ENCODE measurements at regions not wholly inside any gene's neighbourhood (a gene's known extent, or its start where the extent isn't known, plus 50 kb on each side); places are given as distances from the start of the nearest gene placed in this dataset.

DNA sequence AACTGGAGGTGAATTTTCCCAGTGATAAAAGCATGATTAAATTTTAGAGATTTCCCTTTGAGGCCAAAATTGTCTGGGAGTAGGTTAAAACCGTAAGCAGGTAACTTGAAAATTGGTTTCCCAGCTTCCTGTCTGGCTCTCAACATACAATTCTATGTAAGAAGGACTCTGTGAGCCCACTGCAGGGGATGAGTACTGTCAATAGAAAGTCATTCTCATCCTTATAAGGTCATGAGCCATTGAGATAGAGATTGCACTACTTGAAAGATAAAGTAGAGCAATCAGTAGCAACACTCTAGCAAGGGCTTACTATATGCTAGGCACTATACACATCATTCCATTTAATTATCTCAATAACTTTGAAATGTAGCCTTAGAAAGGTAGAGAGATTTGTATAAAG is 225.6 kb upstream of the HMGA2 start:
- DNase-seq, result no peak

DNA sequence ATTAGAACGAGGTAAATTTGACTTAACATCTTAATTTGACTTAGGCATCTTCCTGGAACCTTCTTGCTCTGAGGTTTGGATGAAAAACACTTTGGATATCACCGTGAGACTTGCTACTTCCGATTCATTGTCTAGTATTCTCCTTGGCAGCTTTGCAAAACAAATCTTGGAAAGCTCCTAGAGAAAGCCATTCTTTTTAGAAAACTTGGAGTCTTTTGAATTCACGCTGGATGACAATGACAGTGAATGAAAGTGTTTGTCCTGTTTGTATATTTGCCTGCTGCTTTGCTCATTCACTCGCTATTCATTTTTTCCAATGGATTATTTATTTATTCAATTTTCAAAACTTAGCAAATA is 222.1 kb upstream of the HMGA2 start:
- no peak for DNase-seq

DNA sequence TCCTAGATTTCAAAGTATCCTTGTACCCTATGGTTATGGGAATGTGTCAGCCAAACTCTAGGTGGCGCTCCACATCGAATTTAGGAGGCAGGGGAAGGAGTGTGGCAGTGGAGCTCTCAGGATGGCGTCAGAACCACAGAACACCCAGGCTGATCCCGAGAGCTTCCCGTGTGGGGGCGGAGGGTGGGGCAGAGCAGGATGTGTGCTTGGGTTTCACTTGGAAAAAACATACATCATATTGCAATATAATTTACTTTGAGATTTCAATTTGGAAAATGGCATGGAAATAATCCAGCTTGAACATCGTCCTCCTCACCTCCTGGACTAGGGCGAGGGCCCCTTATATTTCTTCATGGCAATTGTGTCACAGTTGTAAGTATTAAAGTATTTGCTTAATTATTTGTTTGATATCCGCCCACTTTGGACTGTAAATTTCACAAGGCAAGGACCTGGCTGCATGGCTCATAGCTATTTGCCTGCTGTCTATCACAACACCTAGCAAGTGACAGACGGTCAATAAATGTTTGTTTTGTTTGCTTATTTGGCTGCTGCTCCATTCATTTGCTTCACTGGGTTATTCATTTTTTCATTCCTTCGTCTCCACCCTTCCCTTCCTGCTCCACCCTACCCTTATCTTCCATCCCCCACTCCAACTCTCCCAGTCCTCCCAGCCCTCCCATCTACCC is 221.5 kb upstream of the HMGA2 start:
- DNase-seq, result peak; percentile 42

DNA sequence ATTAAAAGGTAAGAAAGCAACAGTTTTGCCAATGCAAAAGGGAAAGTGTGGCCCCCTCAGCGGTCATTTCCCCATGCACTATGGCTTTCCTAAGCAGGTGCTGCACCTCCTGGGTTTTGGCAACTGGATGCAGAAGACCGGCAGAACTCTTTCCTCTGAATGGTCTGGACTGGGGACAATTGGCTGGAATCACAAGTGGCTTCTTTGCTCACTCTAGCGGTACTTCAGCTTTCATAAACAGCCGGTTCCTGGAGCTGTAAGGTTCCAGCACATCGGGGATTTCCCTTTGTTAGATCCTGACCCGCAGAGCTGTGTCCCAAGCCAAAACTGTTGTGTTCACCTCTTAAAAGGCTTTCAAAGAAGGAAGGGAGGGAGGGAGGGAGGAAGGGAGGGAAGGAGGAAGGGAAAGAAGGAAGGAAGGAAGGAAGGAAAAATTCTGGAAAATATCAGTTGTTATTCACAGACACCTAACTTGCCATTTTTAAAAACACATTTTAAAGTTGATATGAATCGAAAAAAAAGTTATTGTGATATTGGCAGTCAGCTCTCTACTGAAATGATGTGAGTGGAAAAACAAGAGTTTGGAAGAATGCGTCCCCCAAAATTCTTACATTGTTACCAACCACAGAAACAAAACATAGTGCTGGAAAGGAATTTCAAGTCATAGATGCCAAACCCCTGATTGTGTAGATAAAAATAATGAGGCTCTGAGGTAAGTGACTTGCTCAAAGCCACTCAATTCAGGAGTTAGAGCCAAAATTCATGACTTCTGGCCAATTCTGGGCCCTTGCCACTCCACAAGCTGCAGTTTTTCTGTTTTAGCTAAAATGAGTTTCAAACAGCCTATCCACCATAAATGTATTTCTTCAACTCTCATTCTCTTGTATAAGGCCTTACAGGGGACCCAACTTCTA is 220.6 kb upstream of the HMGA2 start:
- DNase-seq, result no peak

DNA sequence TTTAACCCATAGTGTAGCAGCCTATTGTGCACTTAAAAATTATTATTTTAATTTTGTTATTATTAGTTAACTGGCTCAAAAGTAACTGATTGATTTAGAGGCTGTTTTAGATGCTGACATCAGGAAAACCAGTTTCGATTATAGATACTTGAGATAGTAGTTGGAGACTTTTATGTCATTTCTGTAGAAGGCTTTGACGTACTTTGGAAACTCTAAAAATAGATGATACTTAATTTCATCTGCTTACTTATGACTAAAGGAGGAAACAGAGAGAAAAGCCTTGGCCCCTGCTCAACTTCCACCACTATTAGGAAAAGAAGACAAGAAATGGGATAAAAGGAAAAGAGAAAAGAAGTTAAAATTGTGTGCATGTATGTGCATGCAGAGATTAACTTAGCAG is 219.3 kb upstream of the HMGA2 start:
- no peak for DNase-seq

DNA sequence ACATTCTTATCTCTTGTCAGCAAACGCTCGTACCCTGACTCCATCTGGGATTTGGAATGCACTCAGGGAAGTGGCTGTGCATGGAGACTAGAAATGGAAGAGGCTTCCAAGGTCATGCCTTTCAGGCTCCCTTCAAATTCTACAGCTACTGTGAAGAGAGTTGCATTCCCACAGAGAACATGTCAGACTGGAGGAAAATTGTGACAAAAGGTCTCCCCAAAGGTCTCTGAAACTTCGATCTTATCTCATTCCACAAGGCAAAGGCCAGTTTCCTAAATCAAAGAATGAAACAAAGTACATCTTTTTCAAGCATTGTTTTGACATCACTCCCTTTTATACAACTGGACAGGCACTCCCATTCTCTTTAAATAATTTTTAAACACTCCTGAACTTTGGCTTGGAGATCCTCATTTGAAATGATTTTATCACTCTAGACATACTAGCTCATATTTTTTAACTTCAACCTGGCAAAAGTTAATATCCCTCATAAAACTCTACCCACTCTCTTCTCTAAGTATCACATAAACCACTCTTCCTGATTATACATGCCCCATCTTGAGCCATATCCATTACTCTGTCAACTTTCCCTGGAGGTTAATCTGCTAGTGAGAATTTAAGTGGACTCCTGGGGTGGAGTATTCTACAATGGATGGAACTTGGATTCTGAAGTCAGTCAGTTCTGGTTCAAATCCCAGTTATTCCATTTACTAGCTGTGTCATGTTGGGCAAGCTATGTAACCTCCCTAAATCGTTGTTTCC is 218.1 kb upstream of the HMGA2 start:
- DNase-seq, result no peak

DNA sequence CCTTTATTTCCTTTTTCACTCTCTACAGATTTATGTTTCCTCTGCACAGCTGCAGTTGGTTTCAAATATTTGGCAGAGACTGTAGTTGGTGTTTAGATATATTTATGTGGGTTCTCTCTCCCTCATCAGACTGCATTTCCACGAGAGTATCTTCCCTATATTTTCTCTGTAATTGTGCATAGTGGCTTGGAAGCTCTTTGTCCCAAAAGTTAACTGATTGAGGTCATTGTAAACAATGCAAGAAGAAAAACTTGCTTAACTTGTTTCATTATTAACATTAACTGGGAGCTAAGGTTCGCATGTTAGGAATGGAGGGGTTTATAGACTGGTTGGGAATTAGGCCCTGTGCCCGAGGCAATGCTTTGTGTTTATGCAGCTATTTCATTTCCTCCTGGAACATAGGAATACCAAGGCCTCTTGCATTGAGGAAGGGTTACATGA is 216.9 kb upstream of the HMGA2 start:
- no peak for DNase-seq

DNA sequence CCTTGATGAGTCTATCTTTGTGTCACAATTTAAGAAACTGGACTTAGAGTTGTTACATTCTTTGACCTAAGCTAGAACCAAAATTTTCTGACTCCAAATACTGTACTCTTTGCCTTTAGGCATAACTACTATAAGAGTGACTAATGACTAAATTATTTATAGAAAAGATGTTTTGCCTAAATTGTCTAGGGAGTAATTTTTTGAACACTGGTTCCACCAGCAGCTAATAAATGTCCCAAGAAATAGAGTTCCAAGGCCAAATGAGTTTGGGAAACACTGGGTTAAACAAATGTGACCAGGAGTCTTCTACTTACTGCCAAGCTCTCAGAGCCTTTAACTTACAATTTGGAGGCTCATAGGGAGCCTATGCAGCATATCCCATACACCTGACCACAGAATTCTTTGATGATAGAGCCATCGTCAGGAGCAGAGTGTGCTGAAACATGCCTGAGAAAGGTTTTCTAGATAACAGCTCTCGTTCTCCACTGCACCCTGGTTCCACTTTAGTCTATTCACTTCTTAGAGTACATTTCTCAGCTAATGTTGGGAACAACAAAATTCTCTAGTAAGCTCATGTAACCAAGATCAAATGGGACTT is 215.9 kb upstream of the HMGA2 start:
- no peak for DNase-seq

DNA sequence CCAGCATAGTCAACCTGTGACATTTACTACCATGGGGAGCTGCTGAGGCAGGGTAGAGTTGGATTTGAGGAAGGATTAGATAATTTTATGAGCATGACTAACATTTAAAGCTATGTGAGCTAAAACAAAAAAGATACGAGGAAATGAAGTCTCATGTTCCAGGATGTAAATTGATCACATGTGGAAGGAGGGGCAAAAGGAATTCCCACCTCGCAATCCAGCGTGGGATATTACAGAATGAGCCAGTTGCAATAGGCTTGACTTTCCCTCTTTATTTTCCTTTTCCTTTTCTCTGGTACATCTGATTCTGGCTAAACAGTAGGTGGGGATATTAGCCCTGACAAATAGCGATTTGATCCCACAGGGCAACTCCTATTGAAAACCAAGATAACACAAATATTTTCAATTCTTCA is 214.9 kb upstream of the HMGA2 start:
- no peak for DNase-seq

DNA sequence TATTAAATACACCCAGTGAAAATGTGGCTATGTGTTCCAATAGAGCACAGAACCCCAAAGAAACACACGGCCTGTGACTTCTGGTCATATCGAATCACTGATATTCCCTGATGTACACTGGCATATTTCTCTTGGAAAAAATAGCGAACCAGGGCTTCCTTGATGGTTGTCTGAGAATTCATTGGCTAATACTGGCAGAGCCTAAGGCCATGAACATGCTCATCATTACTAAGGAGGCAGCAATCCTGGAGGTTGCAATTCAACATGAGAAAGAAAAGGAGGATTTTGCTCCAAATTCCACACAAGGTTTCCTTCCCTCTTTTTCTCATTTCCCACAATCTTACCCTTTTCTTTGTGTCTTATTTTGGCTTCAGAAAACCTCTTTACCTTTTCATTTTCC is 212.9 kb upstream of the HMGA2 start:
- no peak for DNase-seq

DNA sequence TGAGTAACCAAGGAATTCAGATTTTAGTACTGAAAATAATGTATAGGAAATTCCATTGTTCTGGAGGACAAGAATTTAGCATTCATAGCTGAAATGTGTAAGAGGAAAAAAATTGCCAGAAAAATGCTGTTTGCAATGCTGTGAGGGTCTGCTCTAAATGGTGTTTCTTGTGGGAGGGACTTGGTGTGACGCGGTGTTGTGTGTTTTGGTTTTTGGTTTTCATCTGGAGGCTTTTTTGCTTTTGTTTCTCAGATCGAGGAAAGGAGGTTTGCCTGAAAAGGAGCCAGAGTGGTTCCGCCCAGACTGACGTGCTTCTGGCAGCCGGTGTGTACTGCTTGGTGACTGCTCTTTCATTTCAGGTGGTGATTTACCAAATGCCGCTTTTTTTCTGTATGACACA is 211.8 kb upstream of the HMGA2 start:
- DNase-seq, result no peak

DNA sequence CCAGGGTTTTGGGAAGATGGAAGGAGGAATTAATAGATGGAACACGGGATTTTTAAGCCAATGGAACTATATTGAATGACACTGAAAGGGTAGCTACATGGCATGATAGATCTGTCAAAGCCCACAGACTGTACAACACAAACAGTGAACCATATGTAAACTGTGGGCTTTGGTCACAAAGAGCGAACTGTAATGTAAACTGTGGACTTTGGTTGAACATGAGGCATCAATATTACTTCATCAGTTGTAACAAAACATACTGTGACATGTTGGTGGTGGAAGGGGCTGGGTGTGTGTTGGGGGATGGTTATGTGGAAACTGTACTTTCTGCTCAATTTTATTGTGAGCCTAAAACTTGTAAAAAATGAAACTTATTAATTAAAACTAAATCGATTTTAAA is 210.6 kb upstream of the HMGA2 start:
- no peak for DNase-seq

DNA sequence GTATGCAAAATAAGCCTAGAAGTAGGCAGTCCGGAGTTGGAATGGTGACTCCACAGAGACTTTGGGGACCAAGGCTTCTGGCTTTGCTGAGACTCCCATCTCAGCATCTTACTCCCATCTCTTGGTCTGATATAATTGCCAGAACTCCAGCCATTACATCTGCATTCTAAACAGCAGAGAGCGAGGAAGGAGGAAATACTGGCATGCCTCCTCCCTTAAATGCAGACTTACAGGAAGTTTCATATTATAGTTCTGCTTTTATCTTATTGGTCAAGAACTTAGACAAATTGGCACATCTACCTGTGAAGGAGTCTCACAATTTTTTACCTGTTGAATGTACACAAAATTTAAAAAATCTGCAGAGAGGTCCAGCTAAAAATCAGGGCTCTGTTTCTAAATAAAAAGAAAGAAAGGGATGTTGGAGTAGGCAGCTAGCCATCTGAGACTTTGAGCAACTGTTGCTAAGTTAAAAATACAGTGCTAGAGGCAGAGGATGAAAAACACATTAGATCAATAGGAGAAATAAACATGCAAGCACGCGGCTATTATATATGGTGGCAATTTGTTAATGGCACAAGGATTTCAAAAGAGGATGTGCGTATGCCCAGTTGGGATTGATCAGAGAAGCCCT is 209.9 kb upstream of the HMGA2 start:
- no peak for DNase-seq

DNA sequence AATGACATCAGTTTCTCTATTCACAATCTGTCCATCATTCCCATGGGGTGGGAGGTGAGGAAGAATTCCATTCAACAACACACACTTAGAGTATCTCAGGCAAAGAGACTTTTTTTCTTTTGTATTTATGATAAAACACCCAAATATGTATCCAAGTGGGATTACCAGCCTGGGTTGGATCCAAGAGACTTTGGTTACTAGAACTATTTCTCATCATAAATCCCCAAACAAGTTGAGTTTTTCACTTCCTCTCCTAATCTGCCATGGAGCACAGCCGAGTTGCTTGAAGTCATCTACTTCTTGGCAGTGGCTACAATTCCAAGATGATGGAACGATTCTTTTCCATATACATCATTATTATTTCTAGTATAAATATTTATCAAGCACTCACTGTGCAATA is 209.2 kb upstream of the HMGA2 start:
- DNase-seq, result no peak

DNA sequence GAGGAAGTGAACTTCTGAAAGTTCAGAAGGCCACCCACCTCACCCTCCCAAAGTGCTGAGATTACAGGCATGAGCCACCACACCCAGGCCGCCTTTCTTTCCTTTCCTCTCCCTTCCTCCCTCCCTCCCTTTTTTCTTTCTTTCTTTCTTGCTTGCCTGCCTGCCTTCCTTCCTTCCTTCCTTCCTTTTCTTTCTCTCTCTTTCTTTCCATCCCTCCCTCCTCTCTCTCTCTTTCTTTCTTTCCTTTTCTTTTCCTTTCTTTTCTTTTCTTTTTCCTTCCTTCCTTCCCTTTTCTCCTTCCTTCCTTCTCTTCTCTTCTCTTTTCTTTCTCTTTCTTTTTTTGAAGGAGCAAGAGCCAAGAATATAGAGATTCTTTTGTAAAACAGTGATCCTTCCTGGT is 208.3 kb upstream of the HMGA2 start:
- DNase-seq, result no peak

DNA sequence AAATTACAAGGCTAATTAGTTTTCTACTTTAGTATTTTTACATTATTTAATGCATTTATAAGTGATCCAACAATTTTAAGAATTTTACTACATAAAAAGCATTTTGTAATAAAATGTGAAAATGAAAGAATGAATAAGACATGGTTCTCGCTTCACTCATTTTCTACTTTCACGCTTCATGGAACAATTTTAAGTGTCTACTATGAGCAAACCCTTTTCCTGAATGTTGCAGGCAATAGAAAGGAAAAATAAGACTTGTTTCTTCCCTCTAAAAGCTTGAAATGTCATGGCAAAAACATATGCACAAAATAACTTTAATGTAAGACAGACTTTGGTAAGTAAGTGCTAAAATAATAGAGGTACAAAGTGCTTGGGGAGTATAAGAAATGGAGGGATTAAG is 205.7 kb upstream of the HMGA2 start:
- no peak for DNase-seq

DNA sequence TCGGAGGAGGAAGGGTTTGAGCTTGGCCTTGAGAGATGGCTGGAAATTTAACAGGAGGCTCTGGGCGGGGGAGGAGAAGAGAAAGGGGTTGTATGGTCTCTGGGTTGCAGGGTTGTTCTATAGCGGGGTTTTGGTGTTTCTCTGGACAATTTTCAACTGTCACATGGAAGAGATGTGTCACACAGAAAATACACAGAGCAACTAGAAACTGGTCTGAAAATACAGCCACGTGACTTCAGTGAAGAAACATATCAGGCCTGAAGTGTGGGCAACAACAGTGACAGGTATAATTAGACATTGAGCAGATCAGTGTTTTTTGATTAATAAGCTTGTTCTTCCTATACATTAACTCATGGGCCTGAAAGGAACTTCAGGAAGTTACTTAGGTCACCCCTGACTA is 205.3 kb upstream of the HMGA2 start:
- DNase-seq, result no peak

DNA sequence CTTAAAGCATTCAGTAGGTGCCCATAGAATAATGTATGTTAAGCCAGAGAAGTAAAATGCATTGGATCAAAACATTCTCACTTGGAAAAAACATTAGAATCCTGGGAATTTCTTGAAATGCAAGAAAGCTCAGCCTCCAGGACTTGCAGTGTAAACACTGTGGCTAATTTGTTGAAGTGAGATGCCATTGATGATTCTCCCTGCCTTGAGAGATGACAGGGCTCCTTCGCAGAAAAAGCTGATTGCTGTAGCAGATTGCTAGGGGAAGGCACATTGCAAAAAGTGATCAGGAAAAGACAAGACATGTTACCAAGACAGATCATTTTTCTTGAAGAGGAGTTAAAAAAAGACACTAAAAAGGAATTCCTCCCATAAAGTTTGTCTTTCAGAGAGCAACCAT is 204.2 kb upstream of the HMGA2 start:
- no peak for DNase-seq

DNA sequence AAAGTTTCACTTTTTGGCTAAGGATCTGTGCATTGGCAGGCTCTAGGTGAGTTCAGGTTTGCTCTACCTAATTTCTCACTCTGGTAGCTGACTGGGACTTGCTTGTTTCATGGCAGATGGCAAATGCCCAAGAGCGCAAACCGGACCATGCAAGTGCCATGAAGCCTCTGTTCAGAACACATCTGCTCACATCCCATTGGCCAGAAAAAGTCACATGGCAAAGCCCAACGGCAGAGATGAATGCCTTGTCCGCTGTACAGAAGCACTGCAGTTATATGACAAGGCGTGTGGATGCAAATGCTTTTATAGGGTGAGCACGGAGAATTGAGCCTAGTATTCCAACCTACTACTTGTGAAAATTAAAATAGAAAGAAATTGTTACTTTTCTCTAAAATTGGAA is 202.2 kb upstream of the HMGA2 start:
- DNase-seq, result no peak

DNA sequence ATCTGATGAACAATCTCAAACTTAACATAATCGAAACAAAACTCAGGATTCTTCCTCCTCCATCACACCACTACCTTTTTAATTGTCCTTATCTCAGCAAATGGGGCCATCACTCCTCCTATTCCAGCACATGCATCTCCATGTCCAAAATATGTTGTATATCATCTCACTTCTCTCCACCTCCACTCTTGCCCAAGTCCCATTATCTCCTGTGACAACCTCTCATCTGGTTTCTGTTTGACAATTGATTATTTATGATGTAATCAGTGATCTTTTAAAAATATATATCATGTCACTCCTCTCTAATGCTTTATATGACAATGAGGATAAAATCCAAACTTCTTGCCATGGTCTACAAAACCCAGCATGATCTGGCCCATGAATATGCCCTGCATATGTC is 200.8 kb upstream of the HMGA2 start:
- DNase-seq, result no peak

DNA sequence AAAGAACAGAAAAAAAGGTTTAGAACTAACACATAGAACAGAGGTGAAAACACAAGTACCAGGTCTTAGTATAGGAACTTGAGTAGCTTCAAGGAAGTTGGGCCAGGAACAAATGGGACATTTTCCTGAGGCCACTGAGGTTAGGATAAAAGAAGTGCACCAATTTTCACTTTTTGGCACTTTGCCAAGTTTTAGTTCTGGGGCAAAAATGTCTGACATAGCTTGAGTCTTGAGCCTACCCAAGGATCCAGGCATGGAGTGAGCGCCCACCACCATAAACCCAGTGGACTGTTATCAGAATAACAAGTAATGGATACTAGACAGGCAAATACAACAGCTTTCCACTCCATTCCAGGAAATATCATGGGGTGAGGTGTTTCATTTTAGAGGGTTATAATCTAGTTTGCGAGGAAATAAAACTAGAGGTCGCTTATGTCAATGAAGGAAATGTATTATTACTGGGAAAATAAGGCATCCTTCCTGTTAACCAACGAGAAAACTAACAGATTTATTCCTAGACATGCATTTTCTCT is 199.7 kb upstream of the HMGA2 start:
- no peak for DNase-seq

DNA sequence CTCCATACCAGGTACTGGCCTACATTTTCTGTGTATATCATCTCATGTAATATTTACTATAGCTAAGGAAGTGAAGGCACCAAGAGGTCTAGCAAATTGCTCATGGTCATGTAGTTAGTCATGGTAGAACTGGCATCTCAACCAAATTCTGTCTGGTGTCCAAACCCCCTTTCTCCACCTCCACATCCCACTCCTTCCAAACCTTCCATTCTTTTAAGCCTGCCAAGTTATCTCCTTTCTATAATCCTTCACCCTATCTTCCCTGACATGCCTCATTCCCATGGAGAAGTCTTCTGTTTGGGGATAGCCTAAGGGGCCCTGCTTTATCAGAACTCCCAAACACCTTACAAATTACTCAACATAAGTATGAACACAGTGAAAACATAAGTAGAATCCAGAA is 196.2 kb upstream of the HMGA2 start:
- no peak for DNase-seq

DNA sequence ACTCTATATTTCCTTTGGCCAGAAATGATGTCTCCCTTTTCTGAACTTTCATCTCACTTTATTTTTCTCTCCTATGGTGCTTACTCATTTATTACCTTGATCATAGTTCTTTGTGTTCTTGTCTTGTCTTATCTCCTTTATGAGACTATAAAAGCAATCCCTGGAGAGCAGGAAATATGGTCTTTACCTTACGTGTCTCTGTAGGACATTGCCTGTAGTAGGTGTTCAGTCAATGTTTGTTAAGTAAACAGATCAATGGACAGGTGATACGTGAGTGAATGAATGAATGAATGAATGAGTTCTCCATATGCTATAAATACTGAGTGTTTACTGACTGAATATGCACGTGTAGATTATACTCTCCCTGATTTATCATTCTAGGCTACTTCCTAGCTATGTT is 193.7 kb upstream of the HMGA2 start:
- DNase-seq, result no peak
